Frontal cortex (tissue), 3 donors: ENCODE measurements at regions not wholly inside any gene's neighbourhood (a gene's known extent, or its start where the extent isn't known, plus 50 kb on each side); places are given as distances from the start of the nearest gene placed in this dataset.

Source experiments
- DNase-seq, 2 donors: peaks; one replicate each; pipeline ENCODE4 v3.0.0; 2012; ENCODE audit warnings: low spot score in 2 of 2
- FAIRE-seq: peaks from 2 replicates; lab custom pipeline; 2012; peaks lifted over from hg19 to GRCh38; lab: Jason Lieb, UNC
- donor health status: control.
- donor health status: control.
- donor health status: control.

DNA sequence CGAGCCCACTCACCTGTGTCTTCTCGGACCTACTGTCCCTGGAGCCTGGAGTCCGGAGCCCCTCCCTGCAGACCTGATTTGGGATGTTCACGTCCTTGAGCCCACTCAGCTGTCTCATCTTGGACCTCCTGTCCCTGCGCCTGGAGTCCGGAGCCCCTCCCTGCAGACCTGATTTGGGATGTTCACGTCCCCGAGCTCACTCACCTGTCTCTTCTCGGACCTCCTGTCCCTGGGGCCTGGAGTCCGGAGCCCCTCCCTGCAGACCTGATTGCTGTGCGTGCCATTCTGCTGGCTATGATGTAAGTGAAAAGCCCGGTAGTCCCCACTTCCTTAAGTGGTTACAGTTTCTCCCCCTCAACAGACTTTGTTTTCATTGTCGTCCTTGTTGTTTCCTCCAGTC, 867.1 kb downstream of the BRD1 start:
- no peak for DNase-seq
- no peak for FAIRE-seq

DNA sequence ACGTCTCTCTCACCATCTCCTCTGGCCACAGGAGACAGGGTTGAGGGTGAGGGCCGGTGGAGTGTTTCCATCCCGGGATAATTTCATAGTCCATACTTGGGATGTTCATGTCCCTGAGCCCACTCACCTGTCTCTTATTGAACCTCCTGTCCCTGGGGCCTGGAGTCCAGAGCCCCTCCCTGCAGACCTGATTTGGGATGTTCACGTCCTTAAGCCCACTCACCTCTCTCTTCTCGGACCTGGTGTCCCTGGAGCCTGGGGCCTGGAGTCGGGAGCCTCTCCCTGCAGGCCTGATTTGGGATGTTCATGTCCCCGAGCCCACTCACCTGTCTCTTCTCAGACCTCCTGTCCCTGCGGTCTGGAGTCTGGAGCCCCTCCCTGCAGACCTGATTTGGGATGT, 868.2 kb downstream of the BRD1 start:
- DNase-seq = no peak
- FAIRE-seq = no peak

DNA sequence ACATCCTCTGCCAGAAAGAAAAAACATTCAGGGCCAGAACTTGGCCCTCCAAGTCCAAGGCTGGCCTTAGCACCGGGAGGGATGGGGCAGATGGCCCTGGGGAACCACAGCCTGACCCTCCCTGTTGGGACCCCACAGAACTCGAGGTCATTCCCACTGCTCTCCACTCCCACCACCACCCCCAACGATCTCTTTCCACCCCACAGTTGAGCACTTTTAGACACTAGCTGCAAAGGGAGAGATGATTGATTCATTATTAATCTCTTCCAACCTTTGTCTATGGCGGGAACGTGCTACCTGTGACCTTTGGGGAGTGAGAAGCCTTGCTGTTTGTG, 869.7 kb downstream of the BRD1 start:
- FAIRE-seq (no peak), DNase-seq (no peak)

DNA sequence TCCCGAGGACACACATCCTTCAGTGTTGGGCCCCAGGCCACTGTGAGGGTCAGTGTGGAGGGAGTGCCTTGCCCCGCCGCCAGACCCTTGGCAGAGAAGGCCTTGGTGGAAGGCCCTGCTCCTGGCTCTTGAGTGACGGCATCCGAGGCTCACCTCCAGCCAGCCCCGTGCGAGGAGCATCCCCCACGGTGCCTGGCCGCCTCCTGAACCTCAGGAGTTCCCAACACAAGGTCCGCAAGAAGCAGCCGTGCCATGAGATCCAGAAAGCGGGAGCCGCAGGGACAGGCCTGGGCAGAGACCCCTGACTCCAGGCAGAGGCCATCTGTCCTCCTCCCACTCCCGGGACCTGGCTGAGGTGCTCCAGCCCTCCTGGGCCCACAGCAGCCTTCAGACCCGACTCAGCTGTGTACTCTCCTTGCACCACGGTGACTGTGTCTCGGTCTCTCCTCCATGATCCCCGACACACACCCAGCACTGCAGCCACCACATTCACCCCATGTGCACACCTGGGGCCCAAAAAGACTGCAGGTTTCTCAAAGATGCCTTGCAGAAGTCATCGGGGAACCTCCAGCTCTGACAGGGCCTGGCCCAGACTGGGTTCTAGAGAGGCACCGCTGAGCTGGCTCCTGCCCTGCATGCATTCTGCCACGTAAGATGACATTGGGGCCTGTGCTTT, 870.2 kb downstream of the BRD1 start:
- DNase-seq = no peak
- no peak for FAIRE-seq

DNA sequence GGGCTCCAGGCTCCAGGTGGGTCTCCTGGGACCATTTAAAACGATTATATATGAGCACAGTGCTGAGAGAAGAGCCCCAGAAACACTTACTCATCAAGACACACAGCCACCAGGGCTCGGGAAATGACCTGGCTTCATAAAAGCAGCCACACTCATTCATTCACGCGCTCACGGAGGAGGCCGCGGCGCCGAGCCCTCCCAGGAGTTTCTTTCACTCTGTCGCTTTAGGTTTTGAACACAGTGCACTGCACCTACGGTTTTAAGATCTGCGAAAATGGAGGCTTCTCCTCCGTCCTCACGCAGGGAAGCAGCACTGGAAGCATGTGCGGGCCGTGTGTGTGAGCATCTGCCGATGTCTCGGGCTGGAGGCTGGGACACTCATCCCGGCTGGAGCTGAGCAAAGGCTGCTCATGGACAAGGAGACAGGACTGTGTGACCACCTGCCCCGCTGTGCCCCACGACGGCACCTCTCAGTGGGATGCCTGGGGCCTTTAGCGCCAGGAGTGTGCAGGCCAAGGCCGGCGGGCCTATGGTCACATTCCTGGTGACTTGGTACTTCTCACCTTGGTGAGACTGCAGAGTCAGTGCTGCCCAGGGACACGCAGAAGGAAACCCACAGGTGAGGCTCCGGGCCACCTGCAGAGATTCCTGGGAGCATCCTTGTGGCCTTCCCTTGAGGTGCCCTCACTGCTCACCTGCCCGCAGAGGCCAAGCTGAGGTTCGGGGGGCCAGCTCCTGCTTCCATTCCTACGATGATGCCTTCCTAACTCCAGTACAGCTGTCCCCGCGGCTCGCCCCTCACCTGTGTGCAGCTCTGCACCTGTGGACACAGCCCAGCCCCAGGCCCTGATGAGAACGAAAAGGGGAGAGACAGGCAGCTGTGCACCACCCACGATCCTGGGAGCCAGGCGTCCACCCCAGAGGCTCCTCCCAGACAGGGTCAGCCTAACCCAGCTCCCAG, 872.0 kb downstream of the BRD1 start:
- DNase-seq (no peak), FAIRE-seq (no peak)

DNA sequence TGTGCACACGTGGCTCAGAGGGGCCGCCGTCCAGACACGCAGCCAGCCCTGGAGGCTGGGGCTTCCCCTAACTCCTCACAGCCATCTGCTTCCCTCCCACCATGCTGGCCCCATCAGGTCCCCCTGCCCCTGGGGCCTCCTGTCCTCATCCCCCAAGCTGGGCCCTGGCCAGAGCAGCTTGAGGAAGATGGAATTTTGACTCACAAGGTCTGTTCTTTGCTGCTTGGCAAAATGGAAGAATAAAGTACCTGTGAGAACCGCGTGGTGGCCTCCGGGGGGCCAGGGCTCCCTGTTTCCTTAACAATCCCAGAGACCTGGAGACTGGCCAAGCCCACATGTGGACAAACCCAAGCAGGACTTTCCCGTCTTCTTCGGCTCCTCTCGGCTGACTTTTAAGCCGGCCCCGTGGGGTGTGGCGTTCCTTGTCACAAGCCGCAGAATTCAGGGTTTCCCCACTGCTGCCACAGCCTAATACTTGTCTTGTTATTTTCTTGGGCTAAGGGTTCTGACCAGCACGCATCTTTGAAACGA, 872.8 kb downstream of the BRD1 start:
- DNase-seq (no peak), FAIRE-seq (no peak)

DNA sequence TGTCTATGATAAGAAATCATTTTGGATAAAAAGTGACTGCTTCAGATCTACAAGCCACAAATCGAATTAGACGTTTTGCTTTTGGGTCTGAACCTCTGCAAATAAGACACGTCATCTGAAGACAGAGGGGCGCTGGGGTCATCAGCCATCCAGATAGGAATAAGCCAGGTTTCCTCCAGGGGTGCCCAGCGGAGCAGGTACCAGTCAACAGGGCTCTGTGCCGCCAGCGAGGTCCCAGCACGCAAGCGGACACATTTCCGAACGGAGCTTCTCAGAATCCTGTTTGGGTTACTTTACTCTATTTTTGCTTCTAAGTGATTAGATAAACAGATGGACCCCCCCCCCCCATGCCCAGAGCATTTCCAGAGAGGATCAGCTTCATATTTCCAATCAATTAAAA, 873.8 kb downstream of the BRD1 start:
- FAIRE-seq = no peak
- DNase-seq = no peak

DNA sequence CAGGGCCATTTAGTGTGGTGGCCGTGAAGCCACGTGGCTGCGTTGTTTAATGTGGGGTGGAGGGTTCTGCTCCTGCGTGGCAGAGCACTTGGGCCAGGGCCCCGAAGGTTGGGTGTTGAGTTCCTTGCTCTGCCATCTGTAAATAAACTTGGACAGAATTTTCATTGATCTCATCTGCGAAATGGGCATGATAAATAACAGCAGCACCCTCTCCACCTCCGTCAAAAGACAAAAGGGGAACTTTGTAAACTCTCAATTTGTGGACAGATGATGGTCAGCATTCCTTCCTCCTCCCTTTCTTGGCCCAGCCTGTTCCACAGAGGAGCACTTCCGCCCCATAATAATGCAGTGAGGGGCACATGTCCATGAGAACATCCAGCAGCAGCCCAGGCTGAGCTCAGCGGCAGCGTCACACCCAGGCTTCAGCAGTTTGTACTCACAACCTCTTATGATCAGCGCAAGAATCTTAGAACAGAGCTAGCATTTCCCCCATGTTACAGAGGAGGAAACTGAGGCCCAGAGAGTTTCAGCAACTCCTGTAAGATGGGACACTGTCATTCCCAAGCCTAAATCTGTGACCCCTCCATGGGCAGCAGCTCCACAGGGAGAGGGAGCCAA, 874.5 kb downstream of the BRD1 start:
- DNase-seq = no peak
- no peak for FAIRE-seq

DNA sequence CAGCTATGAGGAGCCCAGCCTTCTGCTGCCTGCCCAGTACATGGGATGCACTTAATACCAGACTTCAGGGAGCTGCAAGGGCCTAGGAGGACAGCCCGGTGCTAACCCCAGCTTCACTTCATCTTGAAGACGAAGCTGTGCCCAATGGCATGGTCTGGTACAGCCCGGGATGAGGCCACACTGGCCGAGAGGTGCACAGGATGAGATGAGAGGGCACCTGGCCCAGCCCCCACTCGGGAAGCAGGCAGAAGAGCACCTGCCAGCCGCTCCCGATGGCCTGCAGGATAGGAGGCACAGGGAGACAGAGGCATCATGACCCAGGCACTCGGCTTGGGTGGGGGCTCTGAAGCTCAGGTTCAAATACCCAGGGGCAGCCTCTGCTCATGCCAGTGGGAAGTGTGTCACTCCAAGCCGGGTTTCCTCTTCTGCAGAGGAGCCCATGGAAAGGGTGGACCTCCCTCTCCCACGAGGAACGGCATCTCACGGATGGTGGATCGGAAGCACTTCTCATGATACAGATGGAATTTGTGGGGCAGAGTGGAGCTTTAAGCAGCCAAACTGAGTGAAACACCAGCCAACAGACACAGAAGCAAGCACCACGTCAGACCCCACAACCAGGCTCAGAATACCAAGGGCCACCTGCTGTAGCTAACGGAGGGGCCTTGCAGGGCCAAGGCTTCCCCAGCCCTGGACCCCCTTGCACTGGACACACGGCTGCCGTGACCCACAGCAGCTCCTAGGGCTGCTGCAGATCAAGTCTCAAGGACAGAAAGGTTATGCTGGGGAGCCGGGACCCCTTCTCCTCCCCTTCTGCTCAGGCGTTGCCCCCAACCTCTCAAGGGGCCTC, 875.2 kb downstream of the BRD1 start:
- FAIRE-seq (no peak), DNase-seq (no peak)

DNA sequence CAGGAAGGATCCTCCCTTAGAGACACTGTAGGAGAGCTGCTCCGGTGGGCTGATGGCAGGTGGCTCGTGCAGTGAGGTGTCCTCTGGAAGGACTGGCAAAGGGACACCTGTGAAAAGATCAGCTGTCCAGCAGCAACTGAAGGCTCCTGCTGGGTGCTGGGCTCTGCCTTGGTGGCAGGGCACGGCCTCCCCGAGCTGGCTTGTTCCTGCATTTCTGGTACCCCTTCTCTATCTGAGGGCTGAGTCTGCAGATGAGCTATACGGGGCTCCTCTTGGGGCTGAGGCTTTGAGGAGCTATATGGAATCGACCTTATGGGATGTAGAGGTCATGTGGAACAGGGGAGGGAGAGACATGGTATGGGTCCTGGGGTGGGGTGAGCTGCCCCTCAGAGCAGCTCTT, 875.8 kb downstream of the BRD1 start:
- no peak for DNase-seq
- no peak for FAIRE-seq

DNA sequence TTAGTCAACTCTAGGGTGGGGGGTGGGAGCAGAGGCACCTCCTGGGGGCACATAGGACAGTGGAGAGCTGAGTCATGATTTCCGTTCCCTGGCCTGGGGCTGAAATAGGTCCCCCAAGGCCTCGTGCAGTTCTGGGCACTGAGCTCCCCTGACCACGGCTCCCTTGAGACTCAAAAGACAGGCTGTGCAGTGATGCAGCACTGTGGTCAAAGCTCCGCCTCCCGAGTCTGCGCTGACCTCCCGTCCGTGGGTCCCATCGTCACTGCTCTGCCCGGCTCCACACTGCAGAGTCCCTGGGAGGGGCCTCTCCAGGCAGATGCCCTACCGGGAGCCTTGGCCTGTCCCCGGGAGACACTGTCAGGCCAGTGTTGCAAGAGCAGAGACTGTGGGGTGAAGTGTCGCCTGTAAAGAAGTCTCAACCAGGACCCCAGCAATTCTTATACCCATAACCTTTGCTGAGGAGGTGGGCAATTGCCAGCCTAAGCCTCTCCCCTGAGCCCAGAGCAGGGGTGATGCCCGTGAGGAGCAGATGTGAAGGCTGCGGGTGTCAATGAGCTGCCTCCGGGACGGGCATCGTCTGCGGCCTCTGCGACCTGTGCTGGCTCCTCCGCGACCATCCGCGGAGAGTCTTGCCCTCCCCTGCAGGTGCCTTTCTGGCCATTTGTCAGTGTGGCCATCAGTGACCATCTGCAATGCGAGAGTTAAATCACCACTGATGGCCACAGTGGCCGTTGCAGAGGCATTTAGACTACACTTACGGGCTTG, 877.3 kb downstream of the BRD1 start:
- DNase-seq = no peak
- FAIRE-seq = no peak

DNA sequence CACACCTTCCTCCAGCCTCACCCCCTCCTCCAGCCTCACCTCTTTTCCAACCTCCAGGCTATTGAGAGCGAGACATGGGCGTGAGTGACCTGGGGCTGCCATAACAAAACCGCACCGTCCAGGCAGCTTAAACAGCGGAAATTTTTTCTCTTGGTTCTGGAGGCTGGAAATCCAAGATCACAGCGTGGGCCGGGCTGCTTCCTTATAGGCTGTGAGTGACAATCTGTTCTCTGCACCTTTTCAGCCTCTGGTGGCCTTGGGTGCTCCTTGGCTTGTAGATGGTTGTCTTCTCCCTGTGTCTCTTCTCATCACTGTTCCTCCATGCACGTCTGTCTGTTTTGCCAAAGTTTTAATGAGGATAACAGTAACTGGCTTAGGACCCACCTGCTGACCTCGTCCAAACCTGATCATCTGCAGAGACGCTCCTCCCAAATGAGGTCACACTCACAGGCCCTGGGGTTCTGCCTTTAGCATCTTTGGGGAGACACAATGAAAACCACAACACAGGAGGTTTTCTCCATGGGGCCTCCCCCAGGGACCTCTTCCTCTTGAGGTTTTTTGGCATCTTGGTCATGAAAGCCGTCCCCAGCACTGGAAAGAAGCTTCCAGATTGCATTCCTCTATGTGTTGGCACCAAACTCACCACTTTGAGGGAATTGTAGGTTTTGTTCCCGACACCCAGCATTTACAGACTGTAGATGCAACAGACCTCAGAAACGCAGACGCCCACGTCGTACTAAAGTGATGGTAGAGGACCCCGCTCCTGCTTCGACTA, 878.1 kb downstream of the BRD1 start:
- DNase-seq = no peak
- no peak for FAIRE-seq

DNA sequence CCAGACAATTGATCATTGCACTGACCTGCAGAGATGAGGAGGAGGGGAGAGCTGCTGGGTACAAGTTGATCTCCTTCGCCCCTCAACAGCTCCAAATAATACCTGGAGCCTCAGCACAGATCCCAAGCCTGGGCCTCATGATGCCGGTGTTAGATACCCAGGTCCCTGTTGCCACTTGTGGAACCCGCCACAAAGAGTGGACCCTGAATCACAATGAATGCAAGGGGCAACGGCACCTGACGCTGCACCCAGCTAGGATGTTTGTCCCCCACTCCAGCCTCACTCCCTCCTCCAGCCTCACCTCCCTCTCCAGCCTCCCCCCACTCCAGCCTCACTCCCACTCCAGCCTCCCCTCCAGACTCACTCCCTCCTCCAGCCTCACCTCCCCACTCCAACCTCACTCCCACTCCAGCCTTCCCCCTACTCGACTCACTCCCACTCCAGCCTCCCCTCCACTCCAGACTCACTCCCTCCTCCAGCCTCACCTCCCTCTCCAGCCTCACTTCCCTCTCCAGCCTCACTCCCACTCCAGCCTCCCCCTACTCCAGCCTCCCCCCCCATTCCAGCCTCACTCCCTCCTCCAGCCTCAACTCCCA, 879.0 kb downstream of the BRD1 start:
- no peak for DNase-seq
- FAIRE-seq = no peak

DNA sequence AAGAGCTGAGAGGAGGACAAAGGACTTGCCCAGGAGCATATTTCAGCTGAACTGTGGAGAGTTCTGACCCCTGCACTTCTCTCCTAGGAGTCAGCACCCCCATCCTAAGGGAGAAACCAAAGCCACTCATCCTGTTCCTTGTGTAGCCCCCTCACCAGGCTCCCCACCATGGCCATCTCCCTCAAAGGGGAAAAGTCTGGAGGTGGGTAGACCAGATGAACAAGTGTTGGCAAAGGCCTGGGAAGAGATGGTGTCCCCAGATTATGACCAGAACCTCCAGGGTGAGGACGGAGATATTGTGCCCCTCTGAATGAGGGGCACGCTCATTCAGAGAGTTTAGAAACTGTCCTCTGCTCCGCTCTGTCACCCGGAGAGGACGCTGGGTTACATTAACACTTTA, 880.0 kb downstream of the BRD1 start:
- FAIRE-seq (no peak), DNase-seq (no peak)

DNA sequence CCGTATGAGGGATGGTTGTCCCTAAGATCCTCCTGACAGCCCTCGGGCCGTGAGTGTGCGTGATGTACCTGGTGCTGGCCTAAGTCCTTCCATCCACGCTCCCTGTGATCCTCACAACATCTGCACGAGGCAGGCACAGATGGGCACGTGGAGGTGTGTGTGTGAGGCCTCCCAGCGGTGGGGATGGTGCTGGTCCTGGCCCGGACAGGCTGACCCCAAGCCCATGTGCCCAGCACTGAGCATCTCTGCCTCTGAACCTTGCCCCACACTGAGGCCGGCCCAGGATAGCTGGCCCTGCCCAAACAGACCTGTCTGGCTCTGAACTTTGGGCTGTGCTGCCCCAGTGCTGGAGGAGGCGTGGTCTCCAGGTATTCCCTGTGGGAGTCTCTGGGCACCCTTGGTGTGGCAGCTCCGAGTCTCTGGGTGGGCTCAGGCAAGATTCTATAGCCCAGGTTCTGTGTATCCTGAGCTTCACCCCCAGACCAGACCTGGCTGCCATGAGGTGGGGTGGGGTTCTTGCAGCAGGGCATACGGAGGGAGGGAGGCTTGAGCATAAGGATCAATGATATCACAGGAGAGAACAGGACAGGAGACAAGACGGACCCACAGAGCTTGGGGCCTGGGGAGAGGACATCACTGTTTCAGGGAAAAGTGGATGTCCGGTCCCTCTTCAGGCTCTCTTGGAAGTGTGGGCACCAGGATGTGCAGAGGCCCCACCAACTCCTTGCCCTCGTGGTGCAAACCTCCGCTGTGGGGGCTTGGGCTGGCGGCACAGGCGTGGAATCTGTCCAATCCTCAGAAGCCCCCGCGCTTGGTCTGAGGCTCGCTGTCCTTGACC, 881.8 kb downstream of the BRD1 start:
- DNase-seq = no peak
- FAIRE-seq = no peak

DNA sequence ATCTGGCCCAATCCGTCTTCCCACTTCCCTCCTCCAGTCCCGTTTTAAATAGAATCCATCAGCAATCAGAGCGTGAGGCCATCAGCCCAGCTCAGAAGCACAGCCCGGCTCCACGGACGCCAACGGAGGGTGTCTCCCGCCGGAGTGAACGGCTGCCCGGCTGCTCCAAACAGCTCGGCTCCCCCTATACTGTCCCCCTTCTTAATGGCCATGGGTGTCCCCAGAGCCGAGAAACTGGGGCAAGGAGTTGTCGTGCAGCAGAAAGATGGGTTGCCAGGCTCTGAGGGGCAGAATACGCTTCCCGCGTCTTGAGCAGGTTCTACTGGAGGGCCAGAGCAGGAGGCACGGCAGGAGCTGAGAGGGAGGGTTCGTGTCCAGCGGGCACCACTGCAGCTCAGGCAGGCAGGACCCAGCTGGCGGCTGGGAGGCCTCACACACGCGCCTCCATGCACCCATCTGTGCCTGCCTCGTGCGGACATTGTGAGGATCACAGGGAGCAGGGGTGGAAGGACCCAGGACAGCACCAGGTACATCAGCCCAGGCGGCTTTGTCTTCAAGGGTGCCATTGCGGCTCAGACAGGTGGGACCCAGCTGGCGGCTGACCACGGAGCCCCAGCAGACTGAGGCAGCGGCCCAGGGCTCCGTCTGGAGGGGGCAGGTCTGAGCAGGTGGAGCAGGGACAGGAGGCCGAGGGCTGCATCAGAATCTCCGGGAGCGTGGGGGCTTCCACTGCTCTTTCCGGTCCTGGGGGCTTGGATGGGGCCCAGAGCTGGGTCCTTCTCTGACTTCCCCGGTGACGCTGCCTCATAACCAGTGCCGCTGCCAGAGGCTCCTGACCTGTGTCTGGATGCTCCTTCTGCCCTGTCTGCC, 882.7 kb downstream of the BRD1 start:
- FAIRE-seq = no peak

More for the DNA sequence above, 882.7 kb downstream of the BRD1 start:
- peak in 1 of 2 donors; percentile 46 for DNase-seq
